H1 (cell line): ENCODE measurements at regions not wholly inside any gene's neighbourhood (a gene's known extent, or its start where the extent isn't known, plus 50 kb on each side); places are given as distances from the start of the nearest gene placed in this dataset.
A peak's percentile ranks its signal among the peaks of the same experiment; 100 is the strongest.

Source experiments
- ASH2L ChIP-seq: fragments of 200-600, 300-600 bp; sonication (generic); IDR thresholded peaks from one replicate; pipeline ENCODE4 v1.7.1; 2017; ENCODE audit warnings: low read length
- EGR1 ChIP-seq: IDR thresholded peaks from 2 replicates; pipeline ENCODE4 v1.6.1; 2011; ENCODE audit warnings: low read depth, low read length, borderline replicate concordance
- EP300 ChIP-seq, 2 experiments: IDR thresholded peaks; 1 replicate in 1 of 2; 2 replicates in 1 of 2; pipeline ENCODE4 v1.6.1; 2011 to 2012; ENCODE audit warnings: low read depth in 2 of 2, low read length in 2 of 2, mild to moderate bottlenecking in 2 of 2, borderline replicate concordance in 1 of 2, inconsistent platforms in 1 of 2, moderate library complexity in 1 of 2
- POLR2A ChIP-seq, 2 experiments: IDR thresholded peaks; 1 replicate in 1 of 2; 2 replicates in 1 of 2; pipeline ENCODE4 v1.6.1; 2011; ENCODE audit warnings: low read depth in 2 of 2, low read length in 2 of 2, mild to moderate bottlenecking in 2 of 2; ENCODE audit errors: control extremely low read depth in 1 of 2
- TF ChIP-seq, protein P1 (sequence below), 3 experiments: IDR thresholded peaks; 1 replicate in 2 of 3; 2 replicates in 1 of 3; pipeline versions ENCODE4 v1.5.1 to v1.6.1; 2011; ENCODE audit warnings: low read length in 3 of 3, mild to moderate bottlenecking in 3 of 3, inconsistent platforms in 2 of 3, low read depth in 1 of 3, moderate library complexity in 1 of 3; ENCODE audit not compliant: insufficient read depth in 1 of 3; ENCODE audit errors: control extremely low read depth in 1 of 3
- TF ChIP-seq, protein P2 (sequence below): IDR thresholded peaks from 2 replicates; pipeline ENCODE4 v1.6.1; 2012; ENCODE audit warnings: low read length, inconsistent platforms

DNA sequence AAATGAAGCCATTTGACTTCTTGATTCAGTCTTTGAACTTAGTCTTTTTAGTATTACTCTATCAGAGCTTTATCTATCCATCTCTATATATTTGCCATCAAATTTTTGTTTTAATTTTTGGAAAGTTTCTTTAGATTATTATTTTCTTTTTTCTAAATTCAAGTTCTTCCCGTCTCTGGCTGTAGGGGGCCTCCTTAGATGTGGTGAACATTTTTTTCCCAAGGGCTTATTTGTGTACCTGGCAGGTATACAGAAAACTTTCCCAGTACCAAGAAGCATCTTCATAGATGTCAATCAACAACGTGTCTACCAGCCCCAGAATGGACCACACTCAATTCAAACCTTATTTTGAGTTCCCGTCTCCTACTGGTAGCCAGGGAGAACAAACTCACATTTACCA is 486.8 kb upstream of the CNTN4 start:
- TF ChIP-seq, protein P1, sequence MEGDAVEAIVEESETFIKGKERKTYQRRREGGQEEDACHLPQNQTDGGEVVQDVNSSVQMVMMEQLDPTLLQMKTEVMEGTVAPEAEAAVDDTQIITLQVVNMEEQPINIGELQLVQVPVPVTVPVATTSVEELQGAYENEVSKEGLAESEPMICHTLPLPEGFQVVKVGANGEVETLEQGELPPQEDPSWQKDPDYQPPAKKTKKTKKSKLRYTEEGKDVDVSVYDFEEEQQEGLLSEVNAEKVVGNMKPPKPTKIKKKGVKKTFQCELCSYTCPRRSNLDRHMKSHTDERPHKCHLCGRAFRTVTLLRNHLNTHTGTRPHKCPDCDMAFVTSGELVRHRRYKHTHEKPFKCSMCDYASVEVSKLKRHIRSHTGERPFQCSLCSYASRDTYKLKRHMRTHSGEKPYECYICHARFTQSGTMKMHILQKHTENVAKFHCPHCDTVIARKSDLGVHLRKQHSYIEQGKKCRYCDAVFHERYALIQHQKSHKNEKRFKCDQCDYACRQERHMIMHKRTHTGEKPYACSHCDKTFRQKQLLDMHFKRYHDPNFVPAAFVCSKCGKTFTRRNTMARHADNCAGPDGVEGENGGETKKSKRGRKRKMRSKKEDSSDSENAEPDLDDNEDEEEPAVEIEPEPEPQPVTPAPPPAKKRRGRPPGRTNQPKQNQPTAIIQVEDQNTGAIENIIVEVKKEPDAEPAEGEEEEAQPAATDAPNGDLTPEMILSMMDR (IDR thresholded peaks at IDR 0.05; ENCODE audit: control extremely low read depth in 1 of 3, insufficient read depth in 1 of 3, low read depth in 1 of 3, low read length in 3 of 3), result peak in 1 of 3 experiments; percentile 3; a peak in 1 of 4 replicates
- TF ChIP-seq EGR1, result no peak
- no peak for TF ChIP-seq POLR2A (IDR thresholded peaks at IDR 0.05; ENCODE audit: control extremely low read depth in 1 of 2, low read depth in 2 of 2, low read length in 2 of 2)
- no peak for TF ChIP-seq ASH2L
- TF ChIP-seq EP300 (IDR thresholded peaks at IDR 0.05; ENCODE audit: borderline replicate concordance in 1 of 2, low read depth in 2 of 2, low read length in 2 of 2), result no peak
- TF ChIP-seq, protein P2, sequence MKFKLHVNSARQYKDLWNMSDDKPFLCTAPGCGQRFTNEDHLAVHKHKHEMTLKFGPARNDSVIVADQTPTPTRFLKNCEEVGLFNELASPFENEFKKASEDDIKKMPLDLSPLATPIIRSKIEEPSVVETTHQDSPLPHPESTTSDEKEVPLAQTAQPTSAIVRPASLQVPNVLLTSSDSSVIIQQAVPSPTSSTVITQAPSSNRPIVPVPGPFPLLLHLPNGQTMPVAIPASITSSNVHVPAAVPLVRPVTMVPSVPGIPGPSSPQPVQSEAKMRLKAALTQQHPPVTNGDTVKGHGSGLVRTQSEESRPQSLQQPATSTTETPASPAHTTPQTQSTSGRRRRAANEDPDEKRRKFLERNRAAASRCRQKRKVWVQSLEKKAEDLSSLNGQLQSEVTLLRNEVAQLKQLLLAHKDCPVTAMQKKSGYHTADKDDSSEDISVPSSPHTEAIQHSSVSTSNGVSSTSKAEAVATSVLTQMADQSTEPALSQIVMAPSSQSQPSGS, result no peak
